Stromal cell of bone marrow (primary cell): ENCODE measurements at regions not wholly inside any gene's neighbourhood (a gene's known extent, or its start where the extent isn't known, plus 50 kb on each side); places are given as distances from the start of the nearest gene placed in this dataset.

Source experiments
- DNase-seq: peaks from one replicate; pipeline ENCODE4 v3.0.0-alpha.2; 2012; ENCODE audit warnings: low read depth

DNA sequence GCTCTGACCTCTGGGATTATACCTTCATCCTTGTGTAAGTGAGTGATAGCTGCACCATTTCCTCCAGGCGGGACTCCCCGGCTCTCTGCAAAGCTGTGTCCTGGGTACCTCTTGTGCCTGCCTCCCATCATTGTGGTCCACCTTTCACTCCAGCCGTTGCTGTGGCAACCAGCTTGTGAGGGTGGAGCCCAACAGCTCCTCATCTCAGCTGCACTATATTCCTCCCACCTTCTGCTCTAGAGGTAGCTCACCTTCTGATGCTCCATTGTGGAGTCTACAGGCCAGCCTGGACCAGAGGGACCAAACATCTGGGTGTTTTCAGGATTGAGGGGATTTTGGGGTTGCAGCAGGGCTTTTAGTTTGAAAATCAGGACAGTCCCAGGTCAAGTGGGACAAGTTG is 708.2 kb downstream of the UQCRFS1 start:
- no peak for DNase-seq

DNA sequence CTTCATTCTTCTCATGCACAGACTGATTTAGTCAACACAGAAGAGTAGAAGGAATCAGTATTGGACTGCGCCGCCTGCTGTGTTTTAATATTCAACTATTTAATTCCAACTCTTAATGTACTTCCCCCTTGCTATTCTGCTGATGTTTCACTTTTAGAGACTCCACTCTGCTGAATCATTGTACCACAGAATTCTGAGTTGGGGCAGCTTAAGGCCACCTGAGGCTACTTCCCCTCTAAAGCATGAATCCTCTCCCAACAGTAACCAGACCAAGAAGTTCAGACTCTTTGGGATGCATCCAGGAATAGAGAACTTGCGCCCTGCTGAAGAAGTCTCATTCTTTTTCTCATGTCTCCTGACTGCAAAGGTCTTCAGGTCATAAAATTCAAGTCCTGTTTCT is 708.8 kb downstream of the UQCRFS1 start:
- no peak for DNase-seq

DNA sequence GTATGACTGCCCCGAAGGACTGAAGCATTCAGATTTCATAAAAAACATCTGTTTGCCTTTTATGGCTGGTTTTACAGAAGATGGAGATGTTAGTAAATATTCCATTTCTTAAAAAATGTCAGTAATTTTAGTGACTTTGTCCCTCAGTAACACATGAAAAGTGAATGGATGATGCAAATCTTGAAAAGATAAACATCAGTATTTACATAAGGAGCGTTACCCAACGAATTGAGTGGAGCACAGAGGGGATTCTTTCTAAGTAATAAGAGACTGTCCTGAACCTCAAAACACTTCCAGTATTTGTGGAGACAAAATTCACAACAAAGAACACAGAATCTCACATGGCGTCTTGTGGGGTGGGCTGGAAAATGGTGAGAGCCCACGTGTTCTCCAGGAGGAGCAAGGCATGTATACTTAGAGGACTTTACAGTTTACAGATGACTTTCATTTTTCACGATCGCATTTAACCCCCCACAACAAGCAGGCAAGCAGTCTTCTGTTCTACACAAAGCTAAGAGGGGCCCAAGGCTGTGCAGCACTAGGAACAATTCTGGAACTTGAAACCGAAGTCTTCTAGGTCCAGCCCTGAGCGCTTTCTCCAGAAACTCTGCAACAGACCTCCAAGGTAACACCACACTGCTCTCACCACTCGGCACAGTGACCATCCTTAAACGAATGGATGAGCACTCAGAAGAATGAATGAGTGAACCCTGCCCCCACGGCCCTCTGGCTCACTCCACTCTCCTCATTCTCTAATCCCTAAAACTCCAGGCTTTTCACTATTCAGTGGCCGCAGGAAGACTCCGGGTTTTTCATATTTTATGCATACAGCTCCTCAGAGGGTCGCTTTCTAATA is 709.8 kb downstream of the UQCRFS1 start:
- DNase-seq: no peak

DNA sequence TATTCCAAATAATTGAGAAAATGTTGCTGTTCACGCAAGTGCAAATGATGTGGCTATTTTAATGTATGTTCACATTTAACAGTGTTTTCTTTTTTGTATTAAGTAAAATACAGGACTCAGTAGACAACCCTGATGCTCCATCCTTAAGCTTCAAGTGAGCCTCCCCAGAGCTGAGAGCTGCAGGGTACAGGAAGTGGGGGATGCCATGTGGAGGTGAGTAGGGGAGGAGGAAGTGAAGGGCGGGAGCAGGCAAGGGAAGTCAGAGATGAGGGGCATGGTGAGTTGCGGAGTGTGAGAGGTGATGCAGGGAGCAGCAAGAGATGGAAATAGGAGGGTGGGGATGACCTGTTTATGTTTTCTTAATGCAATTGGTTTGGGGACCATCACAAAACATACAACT is 711.0 kb downstream of the UQCRFS1 start:
- no peak for DNase-seq

DNA sequence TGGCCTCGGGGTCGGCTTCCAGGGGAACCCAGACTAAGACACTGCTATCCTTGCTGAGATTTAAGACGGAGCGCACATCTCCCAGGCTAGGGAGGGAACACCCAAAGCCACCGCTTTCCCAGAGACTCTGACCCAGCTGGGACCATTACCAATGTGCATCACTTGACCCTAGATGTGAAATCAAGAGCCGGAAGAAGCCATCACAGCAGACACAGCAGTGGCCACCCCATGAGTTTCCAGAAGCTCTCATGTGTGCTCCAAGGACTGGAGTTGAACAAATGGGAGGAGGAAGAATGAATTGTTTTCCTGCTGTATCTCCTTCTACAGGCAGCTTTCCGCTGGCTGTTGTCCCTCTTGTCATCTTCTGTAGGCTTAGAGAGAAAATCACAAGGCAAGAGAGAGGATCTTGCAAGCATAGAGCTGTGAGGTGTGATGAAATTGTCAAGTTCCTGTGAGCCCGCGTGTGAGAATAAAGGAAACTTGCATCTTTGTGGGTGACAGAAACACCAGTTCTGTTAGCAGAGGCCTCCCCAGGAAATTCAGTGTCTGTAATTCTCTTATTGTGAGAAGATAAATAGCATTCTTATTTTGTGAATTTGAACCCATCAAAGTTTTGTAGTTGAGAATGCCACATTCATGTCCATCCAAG is 711.8 kb downstream of the UQCRFS1 start:
- DNase-seq: no peak

DNA sequence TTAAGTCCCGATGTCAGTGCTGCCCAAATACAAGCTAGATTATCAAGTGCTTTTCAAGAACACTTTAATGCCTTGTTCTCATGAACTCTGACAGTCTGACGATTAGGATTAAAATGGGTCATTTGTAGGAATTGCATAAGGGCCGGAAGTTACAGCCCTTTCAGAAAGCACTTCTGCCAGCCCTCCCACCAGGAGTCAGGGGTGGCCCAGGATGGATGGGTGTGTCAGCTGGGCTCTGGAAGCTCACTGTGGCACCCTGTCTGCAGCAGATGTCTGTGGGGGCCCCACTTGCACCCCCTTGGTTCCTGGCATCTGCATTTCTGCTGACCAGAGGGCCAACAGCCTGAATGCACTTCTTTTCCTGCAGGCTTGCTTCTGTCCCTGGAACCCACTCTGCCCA is 712.7 kb downstream of the UQCRFS1 start:
- no peak for DNase-seq

DNA sequence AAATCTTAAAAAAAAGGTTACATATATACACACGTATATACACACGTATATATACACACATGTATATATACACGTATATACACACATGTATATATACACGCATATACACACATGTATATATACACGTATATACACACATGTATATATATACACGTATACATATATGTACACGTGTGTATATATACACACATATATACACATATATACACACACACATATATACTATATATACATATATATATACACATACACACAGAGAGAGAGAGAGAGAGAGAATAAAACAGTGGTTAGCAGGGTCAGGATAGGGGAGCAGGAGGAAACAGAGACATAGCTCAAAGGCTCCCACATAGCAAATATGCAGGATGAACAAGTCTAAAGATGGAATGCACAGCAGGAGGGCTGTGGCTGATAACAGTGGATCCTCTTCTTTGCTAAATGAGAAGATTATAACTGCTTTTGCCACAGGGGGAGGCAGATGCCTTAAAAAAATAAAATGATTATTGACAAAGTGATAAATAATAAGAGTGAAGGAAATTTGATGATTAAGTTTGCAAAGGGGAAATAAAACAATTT is 714.5 kb downstream of the UQCRFS1 start:
- DNase-seq: no peak

DNA sequence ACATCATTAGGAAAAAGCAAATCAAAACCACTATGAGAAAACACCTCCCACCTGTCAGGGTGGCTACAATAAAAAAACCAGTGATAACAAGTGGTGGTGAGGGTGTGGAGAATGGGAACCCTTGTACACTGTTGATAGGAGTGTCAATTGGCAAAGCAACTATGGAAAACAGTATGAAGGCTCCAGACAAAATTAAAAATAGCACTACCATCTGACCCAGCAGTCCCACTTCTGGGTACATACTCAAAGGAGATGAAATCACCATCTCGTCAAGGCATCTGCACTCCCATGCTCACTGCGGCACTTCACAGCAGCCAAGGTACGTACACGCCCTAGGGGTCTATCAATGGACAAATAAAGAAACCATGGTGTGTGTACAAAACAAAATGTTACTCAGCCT is 715.1 kb downstream of the UQCRFS1 start:
- no peak for DNase-seq

DNA sequence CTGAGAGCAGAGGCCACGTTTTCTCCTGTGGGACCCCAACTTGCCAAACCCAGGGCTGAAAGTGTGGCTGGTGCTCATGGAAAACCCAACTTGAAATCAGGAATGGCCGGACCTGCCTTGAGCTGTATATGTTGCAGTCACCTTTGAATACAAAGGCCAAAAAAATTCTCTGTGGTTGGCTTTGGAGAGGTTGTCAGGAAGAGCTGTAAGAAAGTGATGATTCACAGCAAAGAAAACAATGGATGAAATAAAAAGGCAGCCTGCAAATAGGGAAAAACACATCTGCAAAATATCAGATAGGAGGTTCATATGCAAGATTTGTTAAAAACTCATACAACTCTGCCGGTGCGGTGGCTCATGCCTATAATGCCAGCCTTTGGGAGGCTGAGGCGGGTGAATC is 715.8 kb downstream of the UQCRFS1 start:
- no peak for DNase-seq

DNA sequence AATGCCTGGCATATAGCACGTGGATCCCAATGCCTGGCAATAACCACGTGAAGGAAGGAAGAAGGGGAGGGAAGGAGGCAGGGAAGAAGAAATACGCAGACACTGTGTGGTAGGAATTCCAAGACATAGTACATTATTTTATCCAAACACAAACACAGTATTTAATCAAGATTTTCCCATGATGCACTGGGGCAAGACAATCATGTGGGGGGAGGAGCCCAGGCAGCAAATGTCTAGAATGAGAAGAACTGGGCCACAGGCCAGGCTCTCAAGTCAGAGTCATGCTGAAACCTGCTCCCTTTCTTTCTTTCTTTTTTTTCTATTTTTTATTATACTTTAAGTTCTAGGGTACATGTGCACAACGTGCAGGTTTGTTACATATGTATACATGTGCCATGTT is 717.9 kb downstream of the UQCRFS1 start:
- DNase-seq: no peak

DNA sequence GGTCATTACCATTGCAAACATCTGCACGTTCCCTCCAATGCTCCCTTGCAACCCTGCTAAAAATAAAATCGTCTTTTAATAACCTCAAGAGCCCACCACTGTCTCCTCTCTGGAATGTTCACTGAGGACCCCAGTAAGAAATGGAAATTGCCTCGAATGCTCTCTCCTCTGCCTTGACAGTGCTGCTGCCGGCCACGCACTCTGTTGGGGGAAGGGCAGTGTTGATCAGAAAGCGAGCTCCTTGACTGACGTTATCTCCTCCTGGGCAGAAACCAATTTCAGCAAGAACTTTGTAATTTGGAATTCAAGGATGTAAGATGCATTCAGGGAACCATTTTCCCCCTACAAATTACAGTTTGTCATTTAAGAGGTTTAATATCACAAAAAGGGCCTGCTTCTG is 718.5 kb downstream of the UQCRFS1 start:
- DNase-seq: no peak

DNA sequence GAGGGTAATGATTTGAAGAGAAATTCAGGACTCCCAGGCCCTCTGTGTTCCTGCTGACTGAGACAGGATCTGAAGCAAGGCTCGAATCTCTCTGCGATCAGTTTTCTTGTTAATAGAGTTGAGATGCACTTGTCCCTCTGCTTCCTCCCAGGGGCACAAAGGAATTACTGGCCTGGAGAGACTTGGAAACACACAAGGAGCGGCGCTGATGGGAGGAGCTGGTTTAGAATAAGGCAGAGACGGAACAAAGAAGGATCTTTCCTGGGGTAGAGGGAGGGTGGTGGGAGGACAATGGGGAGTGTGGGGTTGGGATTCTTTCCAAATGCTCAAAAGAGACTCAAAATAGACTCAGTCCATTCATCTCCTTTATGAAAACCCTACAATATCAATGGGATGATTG is 719.1 kb downstream of the UQCRFS1 start:
- no peak for DNase-seq

DNA sequence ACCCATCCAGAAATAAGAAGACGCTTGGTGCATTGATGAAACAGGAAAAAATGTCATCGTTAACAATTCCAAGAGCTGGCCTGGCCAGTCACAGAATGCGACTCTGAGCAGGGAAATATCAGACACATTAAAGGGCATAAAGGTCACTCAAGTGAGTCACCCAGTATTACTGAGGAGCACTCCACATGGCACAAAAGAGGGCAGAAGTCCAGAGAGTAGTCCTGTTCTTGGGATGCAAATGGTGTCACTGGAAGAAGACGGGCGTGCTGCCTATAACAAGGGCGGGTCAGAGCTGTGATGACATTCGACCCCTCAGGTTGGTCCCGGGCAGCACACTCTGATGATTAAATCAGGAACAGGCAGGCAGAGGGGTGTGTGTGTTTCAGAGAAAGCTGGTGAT is 720.3 kb downstream of the UQCRFS1 start:
- no peak for DNase-seq

DNA sequence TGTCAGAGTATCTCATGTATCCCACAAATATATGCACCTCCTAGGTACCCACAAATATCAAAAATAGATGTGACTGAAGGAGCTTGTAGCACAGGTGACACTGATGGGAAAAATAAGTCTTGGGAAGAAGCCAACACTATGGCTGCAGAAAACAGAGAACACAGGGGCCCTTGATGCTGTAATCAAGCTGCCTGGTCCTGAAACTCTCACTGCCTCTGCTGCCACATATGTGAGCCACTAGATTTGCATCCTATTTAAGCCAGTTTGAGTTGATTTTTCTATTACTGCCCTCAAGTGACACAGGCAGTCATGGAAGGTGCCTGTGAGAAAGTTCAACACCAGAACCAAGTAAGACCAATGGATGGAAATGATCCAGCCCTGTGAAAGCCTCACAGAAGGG is 720.8 kb downstream of the UQCRFS1 start:
- DNase-seq: no peak

DNA sequence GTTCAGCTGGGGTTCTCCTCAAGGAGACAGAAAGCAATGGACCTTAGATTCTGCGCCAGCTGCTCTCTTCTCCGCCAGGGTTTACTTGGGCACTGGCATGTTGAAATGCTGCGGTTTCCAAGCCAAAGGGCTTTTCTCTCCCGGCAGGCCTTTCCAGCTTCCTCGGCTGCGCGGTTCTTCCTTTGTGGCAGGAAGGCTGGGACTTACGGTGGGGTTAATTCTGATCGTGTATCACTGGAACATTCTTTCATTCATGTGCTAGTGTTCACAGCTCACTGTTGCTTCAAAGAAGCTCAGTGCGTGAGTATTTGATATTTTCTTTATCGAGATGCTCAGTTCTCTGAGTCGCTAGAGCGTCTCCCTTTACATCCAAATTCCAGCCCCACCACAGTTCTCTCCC is 723.2 kb downstream of the UQCRFS1 start:
- peak; percentile 23 for DNase-seq

DNA sequence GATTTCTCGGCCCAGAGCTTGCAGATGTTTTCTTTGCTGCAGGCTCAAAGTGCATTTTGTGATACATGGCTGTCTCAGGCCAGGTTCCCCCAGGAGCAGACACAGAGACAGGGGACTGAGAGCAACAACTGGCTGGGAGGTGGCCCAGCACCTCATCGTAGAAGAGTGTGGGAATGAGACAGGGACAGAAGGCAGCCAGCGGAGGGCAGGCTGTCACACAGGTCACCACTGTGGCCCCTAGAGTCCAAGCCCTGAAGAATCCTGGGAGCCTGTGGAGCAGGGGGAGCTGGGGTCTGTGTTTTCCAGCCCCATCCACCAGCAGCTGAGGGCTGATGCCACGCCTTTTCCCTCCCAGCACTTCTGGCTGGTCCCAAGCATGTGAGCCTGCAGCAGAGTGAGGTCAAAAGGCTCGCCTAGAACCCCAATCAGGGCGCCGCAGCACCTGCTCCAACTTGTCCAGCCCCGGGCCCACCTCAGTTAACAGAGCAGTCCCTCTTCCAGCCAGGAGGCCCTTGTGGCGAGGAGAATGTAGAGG is 723.8 kb downstream of the UQCRFS1 start:
- no peak for DNase-seq

DNA sequence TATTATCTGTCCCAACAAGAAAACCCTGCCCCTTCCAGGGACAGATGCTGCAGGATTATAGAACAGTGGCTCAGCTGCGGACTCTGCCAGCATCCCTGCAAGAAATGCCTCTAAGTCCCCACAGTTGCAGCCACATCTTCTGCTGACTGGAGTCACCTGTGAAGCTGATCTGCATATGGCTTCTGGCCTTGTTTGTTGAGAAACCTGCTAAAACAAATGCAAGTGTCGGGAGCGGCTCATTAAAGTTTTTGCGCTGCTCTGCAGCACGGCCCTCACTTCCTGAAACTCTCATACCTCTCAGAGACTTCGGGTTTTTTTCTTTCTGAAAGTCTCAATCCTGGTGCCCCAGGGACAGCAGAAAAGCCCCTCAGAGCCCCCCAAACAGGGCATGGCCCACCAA is 725.0 kb downstream of the UQCRFS1 start:
- DNase-seq: no peak

DNA sequence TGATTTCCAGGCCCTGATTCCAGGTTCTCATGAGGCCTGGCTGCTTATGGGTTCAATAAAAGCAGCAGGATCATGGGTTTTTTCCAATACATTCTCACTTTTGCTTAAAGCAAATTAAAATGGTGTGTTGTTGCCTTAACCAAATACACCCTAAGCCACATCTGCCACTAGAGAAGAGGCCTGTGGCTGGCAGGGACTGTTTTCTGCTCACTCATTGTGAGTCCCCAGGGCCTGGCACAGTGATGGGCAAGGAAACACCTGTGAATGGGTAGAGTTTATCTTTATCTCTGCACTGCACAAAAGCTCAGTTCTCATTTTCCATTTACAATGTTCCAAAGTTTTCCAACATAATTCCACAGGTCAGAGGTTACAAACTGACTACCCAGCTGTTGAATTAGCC is 726.0 kb downstream of the UQCRFS1 start:
- no peak for DNase-seq

DNA sequence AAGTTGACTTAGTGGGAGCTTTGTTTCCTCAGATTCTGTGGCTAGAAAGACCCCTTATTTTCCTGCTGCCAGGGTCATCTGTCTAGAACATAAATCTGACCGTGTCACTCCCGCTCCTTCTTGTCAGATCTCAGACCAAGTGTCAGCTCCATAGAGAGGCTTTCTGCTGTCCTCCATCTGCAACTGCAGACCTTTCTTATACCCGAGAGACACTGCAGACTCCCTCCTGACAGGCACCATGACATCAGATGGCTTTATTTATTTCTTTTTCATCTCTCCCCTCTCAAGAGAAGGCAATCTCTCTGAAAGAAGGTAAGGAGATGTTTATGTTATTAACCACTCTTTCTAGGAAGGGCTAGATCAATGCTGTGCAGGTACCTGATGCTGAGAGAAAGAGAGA is 726.5 kb downstream of the UQCRFS1 start:
- no peak for DNase-seq

DNA sequence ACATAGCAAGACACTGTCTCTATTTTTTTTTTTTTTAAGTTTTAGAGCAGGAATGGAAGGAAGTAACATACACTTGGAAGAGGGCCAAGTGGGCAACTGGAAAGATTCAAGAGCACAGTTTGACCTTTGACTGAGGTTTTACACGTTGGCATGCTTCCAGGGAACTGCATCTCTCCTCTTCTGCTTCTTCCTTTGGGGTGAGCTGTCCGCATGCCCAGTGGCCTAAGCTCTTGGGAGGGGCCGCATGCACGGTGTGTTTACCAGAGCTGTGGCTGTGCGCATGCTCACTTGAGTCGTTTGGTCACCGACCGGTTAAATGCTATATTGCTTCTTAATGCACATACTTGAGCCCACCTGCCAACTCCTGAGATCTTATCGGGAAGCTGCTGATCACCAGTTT is 727.7 kb downstream of the UQCRFS1 start:
- no peak for DNase-seq

DNA sequence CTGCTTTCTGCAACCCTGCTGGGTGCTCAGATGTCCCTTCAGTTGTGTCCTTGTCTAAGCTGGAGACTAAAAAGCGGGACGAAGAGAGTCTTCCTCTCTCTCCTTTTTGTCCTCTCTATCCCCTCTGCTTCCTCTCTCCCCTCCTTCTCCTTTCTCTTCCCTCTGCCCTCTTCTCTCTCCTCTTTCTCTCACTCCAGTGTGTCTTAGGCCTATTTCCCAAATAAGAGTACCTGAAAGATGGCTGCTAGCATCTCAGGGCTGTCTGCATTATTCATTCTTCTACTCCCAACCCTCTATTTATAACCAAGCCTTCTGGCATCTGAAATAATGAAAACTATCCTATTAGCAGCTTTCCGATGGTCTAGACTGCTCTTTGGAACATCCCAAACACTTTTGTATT is 729.8 kb downstream of the UQCRFS1 start:
- no peak for DNase-seq

DNA sequence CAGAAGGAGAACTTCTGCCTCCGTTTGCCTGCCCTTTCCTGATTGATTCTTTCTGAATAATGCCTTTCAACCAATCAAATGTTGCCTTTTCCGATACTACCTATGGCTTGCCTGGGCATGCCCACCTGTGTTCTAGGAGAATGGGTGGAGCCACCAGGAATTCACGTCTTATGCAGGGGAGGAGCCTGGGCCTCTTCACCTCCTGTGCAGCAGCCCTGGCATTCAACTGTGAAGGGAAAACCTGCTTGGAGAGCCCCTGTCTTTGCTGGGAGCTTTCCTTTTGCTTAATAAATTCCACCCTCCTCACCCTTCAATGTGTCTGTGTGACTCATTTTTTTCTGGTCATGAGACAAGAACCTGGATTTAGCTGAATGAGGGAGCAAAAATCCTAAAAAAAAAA is 730.7 kb downstream of the UQCRFS1 start:
- DNase-seq: no peak

DNA sequence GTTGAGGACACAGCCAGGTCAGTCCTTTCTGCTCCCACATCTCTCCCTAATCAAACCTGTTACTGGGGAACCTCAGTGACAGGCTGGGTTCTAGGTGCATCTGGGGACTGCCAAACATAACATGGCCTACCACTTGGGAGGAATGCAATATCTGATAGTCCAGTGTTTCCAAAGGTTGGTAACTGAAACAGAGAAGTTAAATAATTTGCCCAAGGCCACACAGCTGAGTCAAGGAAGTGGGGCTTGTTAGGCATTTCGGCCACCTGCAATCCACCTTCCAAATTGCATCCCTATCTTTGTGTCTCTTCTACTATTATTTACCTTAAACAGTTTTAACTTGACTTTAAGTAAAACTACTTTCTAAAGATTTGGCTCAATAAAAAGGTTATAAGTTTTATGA is 731.3 kb downstream of the UQCRFS1 start:
- no peak for DNase-seq
